ENCODE measurements at regions not wholly inside any gene's neighbourhood (a gene's known extent, or its start where the extent isn't known, plus 50 kb on each side); places are given as distances from the start of the nearest gene placed in this dataset.
A peak's percentile ranks its signal among the peaks of the same experiment; 100 is the strongest.
"Not testable (repeated sequence)": the region's sequence is repeated elsewhere in the genome, so short reads cannot be mapped to it uniquely, and the experiment has no call there.

DNA sequence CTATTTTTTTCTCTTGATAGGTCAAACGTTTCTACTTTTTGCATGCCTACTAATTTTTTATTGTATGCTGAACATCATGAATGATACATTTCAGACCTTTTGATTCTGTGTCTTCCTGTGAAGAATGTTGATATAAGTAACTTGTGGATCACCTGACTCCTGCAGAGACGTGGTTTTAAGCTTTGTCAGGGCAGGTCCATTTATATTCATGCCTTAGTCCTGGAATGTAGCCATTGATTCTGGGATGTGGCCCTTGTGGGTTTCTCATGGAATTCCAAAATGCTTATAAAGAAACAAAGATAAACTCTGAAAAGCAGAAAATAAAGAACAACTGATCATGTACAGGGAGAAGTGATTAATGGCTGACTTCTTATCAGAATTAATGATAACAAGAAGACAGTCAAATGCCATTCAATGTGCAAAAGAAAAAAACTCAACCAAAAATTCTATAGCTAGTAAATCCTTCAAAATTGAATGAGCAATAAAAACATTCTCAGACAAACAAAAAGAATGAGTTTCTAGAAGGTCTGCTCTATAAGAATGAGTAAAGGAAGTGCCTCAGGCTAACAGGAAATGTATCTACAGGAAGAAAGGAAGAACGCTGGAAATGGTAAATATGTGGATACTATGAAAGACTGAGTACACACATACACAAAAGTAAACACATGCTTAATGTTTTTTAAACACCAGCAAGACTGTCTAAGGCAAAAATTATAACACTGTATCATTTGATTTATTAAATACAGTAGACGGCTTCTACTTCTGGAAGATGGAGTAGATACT lies 284.8 kb upstream of the DIO3 start:
- DNase-seq (ENCODE audit: low read depth, low spot score), result no peak
- H3K27ac ChIP-seq, result no peak overlapping the region

DNA sequence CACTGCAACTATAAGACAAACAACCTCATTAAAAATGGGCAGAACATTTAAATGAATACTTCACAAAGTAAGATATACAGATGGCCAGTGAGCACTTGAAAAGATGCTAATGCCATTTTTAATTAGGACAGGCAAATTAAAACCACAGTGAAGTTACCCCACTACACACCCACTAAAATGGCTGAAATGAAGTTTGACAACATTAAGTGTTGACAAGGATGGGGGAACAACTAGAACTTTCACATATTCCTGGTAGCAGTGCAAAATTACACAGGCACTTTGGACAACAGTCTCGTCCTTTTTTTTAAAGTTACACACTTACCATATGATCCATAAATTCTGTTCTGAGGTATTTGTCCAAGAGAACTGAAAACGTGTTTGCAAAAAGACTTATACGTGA lies 278.9 kb upstream of the DIO3 start:
- no peak overlapping the region for H3K27ac ChIP-seq
- DNase-seq (ENCODE audit: low read depth, low spot score), result no peak

DNA sequence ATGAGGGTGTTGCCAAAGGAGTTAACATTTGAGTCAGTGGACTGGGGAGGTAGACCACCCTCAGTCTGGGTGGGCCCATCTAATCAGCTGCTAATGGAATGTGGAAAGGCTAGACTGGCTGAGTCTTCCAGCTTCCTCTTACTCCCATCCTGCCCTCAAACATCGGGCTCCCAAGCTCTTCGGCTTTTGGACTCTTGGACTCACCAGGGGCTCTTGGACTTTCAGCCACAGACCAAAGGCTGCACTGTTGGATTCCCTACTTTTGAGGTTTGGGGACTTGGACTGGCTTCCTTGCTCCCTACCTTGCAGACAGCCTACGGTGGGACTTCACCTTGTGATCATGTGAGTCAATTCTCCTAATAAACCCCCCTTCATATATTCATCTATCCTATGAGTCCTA lies 276.6 kb upstream of the DIO3 start:
- DNase-seq (ENCODE audit: low read depth, low spot score), result no peak
- no peak overlapping the region for H3K27ac ChIP-seq

DNA sequence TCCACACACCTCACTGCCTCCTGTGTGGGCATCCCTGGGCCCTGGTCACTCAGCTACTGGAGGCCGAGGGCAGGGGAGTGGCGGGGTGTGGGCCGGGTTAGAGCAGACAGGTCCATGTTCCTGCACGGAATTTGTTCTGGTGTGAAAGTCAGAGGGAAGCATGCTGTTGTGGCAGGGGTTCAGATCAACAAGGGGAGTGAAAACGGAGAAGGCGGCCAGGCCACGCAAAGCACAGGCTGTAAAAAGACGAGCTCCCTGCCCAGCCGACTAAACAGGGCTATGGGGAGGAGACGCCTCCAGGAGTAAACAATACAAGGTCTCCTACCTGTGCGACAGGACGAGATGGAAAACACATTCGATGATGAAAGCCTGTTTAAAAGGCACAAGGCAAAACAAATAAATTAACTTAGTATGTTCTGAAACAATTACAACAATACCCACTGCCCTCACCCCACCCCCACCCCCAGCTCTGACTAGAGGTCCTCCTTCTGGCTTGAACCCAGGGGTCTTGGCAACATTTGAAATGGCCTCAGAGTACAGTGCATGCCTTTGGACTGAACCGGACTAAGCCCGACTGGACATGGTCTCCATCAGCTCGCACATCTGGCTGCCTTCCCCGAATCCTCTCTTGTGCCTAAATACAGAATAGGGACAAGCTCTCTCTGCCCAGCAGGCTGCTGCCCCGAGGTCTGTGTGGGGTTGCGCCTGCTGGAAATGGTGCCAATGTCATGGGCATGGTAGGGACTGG lies 274.9 kb upstream of the DIO3 start:
- no peak for DNase-seq (ENCODE audit: low read depth, low spot score)
- no peak overlapping the region for H3K27ac ChIP-seq

DNA sequence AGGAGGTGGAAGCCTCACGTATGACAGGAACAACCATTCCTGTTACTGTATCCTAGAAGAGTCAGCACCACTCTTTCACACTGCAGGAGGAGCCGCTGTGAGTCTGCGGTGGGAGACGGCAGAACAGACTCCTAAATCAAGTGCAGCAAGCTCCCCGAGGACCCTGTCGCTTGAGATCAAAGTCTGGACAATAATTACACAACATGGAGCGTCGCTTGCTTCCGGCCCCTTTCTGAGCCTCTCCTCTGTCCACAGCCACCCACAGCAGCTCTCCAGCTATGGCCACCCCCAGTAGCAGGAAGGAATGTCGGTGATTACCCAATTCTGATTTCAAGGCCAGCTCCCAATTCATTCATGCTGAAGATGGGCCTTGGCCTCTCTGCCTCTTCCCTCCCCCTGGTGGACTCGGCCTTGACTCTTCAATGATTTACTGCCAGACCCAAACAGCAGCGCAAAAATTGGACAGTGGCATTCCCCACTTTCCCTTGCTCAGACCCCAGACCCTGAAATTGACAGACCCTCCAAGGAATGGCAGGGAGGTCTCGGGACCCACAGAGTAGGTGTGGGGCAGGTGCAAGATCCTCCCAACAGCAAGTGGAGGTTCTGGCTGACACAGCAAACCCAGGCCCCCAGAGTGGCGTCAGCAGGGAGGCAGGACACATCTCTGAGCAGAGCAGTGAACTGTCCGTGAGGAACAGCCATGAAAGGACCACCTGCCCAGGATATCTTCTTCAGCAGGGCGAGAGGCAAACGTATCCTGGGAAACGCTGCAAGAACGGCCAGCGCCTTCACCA lies 272.7 kb upstream of the DIO3 start:
- no peak for DNase-seq (ENCODE audit: low read depth, low spot score)
- H3K27ac ChIP-seq, result no peak overlapping the region

DNA sequence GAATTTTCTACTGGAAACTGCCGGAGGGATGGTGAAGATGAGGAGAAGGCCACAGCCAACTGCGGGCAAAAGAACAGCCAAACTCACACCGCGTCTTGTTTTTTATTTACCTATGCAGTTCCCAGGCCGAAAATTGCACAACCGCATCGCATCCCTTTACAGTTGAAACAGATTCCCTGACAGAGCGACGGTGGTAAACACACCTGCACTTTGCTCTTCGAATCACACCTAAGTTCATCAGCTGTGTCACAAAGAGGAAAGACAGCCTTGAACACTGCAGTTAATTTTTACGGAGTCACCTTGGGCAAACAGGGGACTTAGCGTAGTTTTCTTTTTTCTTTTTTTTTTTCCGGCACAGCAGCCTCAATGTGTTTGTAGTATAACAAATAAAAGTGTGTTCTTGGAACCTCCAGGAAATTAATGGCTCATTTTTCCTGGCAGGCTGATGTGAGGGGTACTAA lies 272.0 kb upstream of the DIO3 start:
- DNase-seq (ENCODE audit: low read depth, low spot score), result no peak
- H3K27ac ChIP-seq, result no peak overlapping the region

DNA sequence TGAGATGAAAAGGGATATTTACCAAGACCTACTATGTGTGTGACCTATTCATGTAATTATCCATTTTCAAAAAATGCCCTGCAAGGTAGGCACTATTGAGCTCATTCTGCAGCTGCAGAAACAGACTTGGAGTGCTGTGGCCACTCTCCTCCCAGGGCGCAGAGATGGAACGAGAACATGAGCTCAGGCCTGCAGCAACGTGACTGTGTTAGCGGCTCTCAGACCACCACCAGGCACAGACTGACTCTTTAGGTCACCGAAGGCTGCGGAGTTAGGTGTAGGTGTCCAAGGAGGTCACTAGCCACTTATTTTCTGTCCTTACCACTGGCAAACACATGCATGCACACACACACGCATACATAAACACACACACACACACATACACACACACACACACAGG lies 271.4 kb upstream of the DIO3 start:
- DNase-seq (ENCODE audit: low read depth, low spot score), result no peak
- H3K27ac ChIP-seq, result no peak overlapping the region

DNA sequence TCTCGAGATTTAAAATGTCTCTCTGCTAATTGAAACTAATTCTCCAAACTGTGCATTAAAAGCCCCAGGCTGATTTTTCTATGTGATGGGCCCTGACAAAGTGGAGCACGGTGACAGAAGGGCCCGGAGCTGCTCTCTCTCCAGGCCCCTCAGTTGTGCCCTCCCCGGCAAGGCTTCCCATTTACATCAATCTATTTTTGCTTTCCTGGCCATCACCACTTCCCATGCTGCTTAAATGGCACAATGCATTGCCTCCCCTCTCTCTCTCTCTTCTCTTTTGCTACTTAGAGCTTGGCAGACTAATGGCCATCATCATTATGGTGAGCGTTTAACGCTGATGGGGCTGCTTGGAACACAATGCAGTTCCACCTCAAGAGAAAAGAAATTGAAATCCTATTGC lies 270.7 kb upstream of the DIO3 start:
- no peak overlapping the region for H3K27ac ChIP-seq
- no peak for DNase-seq (ENCODE audit: low read depth, low spot score)

DNA sequence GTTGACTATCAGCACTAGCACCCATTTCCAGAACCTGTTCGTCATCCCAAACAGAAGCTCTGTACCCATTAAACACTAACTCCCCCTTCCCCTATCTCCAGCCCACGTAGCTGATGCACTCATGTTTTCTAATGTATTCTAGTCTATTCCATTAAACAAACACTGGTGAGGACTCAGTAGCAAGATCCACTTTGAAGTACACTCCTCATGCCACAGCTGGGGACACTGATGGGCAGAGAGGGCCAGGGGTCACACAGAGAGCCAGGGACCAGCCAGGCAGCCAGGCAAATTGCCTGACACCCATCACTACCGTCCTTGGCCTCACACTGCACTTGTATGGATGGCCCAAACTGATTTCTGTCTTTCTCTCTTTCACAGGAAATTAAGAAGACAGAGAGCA lies 269.9 kb upstream of the DIO3 start:
- no peak overlapping the region for H3K27ac ChIP-seq
- DNase-seq (ENCODE audit: low read depth, low spot score), result no peak

DNA sequence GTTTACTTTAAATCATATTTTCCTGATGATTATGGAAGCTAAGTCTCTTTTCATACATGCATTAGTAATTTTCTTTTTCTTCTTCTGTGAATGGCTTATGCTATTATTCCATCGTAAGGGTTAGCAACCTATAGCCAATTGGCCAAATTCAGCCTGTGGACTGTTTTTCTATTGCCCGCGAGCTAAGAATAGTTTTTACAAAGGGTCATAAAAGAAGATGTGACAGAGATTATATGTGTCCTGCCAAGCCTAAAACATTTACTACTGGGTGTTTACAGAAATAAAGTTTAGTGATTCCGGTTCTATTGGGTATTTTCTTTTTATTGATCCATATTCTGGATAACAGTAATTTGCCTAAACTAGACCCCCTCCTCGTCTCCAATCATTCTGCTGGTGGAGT lies 268.8 kb upstream of the DIO3 start:
- H3K27ac ChIP-seq, result no peak overlapping the region
- no peak for DNase-seq (ENCODE audit: low read depth, low spot score)

DNA sequence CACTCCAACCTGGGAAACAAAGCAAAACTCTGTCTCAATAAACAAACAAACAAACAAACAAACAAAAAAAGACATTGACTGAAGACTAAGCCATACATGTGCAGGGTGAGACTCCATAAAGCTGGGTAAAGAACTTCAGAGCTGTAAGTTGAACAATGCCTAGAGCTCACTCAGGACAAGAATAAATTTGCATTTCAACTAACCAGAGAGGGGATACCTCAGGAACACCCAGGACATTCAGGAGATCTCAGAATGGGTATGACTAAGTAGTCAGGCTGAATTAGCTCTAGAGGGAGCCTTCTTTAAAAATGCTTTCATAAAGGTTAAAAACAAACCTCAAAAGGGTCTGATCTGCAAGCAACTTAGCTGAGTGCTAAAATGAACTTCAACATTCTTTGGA lies 267.7 kb upstream of the DIO3 start:
- DNase-seq (ENCODE audit: low read depth, low spot score), result no peak
- H3K27ac ChIP-seq, result no peak overlapping the region

DNA sequence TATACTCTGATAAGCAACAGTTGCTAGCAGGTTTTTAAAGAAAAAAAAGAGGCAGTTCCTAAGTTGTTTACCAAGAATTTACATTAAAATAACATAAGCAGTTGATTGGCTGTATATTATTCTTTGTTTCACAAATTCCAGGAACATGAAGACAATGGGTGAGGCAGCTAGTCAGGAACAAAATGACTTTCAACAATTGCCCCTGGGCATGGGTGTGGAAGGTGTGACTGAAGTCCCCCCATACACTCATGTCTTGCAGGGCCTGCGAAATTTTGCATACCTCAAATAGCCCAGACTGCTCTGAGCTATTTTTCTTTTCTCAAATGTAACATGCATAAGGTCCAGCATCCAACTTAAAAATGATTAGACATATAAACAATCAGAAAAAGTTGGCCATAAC lies 267.2 kb upstream of the DIO3 start:
- no peak overlapping the region for H3K27ac ChIP-seq
- no peak for DNase-seq (ENCODE audit: low read depth, low spot score)

DNA sequence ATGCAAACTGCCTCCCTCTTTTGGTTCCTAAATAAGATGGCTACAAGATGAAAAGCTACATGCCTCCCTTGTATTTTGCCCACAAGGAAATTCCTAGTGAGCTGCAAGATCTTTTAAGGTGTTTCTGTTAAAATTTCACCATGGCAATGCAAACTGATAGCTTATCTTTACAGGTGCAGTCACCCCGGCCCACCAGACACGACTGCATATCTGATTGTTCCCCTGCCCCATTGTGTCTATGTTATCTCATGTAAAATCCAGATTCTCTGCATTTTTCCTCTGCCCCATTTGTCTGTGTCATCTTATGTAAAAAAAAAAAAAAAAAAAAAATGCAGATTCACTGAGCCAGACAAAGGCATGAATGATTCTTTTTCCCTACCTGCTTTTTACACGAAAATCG lies 261.5 kb upstream of the DIO3 start:
- DNase-seq (ENCODE audit: low read depth, low spot score); H3K27ac ChIP-seq: not testable (repeated sequence)

DNA sequence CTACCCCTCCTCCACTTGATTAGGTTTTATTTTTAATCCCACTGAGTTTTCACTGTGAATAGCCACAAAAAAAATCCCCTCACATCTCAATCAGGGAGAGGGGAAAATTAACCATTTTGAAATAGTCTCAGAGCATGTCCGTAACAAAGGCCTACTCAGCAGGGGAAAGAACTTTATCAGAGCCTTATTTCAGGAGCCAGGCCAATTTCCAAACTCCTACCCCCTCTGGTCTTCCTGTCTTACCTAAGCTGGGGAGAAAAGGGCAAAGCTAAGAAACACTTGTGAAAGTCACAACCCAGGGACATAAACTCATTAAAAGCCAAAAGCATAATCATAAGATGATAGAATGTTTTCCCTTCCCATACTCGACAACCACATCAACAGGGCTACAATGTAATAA lies 260.3 kb upstream of the DIO3 start:
- DNase-seq (ENCODE audit: low read depth, low spot score), result no peak
- H3K27ac ChIP-seq, result no peak overlapping the region

DNA sequence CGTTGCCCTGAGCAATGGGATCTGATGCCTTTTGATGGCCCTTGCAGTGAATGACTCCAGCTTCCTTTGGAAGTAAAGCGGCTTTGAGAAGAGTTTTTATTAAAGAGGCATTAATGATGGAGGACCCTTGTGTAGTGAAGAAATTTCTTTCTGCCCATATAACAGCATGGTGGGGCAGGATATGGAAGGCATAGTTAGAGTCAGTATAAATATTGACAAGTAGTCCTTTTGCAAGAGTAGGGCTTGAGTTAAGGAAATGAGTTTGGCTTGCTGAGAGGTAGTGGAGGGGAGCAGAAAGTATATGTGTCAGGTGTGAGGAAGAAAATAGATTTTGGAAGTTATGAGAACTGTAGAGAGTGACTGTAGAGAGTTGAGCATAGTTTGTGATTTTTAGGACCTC lies 254.1 kb upstream of the DIO3 start:
- not testable (repeated sequence) for DNase-seq (ENCODE audit: low read depth, low spot score)

DNA sequence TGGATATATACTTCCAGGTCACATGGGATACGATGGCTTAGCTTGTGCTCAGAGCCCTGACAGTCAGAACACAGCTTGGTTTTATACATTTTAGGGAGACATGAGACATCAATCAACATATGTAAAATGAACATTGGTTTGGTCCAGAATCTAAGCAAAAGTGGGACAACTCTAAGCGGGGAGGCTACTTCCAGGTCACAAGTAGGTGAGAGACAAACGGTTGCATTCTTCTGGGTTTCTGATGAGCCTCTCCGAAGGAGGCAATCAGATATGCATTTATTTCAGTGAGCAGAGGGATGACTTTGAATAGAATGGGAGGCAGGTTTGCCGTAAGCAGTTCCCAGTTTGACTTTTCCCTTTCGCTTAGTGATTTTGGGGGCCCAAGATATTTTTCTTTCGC lies 250.1 kb upstream of the DIO3 start:
- DNase-seq (ENCODE audit: low read depth, low spot score); H3K27ac ChIP-seq: not testable (repeated sequence)

More for the DNA sequence above, 254.1 kb upstream of the DIO3 start:
- not testable (repeated sequence) for H3K27ac ChIP-seq

DNA sequence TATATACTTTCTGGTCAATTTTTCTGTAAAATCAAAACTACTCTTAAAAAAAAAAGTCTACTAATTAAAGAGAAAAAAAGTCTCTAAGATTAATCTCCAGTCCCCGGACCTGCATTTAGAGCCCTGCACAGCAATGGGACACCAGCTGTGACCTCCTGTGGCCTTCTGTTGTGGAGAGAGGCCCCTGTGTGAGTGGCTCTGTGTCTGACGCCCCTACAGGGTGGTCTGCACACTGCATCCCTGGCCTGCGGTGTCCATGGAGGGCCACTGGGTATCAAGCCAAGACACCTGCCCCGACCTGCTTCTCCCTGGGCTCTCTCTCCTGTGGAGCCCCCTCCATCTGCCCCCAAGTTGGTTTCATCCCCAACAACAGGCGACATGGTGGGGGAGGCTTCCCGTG lies 248.0 kb upstream of the DIO3 start:
- no peak overlapping the region for H3K27ac ChIP-seq
- DNase-seq (ENCODE audit: low read depth, low spot score), result no peak

DNA sequence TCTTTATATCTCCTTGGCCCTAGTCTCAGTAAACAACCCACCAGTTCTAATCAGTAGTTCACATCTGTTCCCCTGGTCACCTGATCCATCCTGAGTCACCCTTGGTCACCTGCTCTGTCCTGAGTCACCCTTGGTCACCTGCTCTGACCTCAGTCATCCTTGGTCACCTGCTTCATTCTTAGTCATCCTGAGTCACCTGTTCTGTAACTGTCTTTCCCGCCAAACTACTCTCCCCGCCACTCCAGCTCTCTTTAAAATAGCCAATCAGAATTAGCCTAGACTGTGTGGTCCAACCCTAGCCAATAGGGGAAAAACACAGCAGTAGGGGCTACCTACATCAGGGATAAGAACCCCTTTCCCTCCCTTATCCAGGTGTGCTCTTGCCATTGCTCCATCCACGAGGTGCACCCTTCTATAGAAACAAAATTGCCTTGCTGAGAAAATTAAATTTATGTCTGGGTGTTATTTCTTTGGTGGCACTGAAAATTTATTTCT lies 245.4 kb upstream of the DIO3 start:
- H3K27ac ChIP-seq, result no peak overlapping the region
- DNase-seq (ENCODE audit: low read depth, low spot score), result peak; percentile 22

DNA sequence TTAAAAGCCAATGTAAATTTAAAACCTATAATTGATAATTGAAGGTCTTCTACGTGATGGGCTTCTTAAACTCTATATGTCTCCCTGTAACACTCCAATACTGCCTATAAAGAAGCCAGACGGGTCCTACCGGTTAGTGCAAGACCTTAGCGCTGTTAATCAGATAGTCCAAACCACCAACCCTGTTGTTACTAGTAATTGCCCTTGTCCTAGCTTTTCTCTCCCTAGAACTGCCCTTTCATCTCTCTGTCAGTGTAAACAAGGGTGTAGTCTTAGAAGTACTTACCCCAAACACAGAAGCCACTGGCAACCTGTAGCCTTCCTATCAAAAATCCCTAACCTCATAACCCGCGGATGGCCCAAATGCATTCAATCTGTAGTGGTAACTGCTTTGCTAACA lies 243.0 kb upstream of the DIO3 start:
- DNase-seq (ENCODE audit: low read depth, low spot score), result no peak

DNA sequence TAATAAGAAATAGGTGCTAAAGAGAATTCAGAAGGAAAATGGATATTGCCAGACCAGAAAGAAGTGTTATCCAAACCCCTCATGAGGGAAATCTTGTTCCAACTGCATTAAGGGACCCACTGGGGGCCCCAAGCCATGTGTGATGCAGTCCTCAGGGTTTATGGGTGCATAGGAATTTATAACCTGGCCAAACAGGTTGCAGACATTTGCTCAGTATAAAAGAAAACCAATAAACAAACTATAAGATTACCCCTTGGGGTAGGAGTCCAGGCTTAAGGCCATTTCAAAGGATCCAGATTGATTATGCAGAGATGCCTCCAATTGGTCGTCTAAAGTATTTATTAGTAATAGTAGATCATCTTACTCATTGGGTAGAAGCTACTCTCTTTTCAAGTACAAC lies 240.9 kb upstream of the DIO3 start:
- no peak overlapping the region for H3K27ac ChIP-seq
- DNase-seq (ENCODE audit: low read depth, low spot score), result no peak

More for the DNA sequence above, 243.0 kb upstream of the DIO3 start:
- no peak overlapping the region for H3K27ac ChIP-seq

DNA sequence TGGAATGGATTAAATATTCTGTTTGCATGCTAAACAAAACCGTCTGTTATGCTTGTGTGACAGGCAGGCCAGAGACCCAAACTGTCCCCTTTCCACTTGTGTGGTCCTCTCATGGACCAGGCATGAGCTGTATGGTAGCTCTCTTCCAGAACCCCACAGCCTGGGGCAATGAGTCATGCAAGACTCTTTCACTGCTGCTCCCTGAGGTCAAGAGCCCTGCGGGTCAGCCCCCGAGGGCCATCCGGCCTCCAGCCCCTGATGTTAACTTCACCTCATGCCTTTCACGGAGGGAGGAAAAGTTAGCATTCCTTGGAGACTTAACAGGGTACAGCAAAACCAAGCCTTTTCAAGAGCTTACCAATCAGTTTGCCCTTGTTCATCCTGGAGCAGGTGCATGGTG lies 239.1 kb upstream of the DIO3 start:
- DNase-seq (ENCODE audit: low read depth, low spot score), result no peak

More for the DNA sequence above, 239.1 kb upstream of the DIO3 start:
- no peak overlapping the region for H3K27ac ChIP-seq
